OCI-LY7 (cell line): ENCODE measurements at regions not wholly inside any gene's neighbourhood (a gene's known extent, or its start where the extent isn't known, plus 50 kb on each side); places are given as distances from the start of the nearest gene placed in this dataset.

ENCODE experiments used
- EZH2phosphoT487 ChIP-seq: fragments of 200-600 bp; sonication (generic); IDR thresholded peaks from 2 replicates; pipeline ENCODE4 v1.6.1; 2018; ENCODE audit warnings: low read depth, borderline replicate concordance, mild to moderate bottlenecking, mixed run types, antibody characterized with exemption, low read length, moderate library complexity, mixed read lengths
- TF ChIP-seq, protein P1 (sequence below): fragments of 200-600 bp; sonication (generic); conservative IDR thresholded peaks from 2 replicates; pipeline ENCODE4 v1.5.1; 2014; ENCODE audit warnings: mild to moderate bottlenecking, antibody characterized with exemption, low read length, moderate library complexity, mixed read lengths

DNA sequence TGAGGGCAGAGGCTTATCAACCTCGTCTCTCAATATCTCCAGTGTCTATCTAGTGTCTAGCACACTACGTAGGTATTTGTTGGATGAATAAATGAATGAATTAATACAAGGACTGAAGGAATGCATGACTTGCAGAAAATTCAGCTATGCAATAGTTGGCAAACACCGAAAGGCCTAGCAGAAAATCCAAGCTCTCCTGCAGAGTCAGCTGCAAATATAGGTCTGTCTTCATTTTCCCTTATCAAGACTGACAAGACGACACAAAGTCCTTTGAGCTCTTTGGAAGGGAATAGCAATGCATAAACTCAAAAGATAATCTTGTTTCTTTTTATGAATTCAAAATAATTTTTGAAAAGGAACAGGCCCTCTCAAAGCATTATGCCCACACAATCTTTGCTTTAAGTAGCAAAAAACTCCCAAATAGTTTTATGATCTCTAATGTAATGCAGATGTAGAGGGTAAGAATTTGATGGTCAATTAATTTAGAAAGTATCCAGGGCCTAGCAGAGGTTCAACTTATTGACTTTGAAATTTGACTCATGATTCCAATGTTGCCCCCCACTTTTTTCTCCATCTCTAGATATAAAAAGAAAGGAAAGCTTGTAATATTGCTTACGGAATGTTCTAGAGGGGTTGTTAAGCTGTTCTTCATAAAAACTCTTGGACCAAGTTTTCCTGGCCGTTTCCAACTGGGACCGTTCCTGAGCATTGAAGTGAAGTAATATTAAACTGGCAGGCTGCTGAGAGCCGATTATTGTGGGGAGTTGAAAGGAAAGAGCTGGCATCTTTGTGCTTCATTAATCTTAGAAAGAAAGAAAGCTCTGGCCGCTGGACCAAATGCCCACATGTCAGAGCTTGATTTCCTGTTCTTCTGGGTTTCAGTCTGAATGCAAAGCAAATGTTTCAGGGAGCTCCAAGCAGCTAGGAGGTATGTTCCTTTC, 227.3 kb downstream of the HS3ST3A1 start:
- TF ChIP-seq, protein P1, sequence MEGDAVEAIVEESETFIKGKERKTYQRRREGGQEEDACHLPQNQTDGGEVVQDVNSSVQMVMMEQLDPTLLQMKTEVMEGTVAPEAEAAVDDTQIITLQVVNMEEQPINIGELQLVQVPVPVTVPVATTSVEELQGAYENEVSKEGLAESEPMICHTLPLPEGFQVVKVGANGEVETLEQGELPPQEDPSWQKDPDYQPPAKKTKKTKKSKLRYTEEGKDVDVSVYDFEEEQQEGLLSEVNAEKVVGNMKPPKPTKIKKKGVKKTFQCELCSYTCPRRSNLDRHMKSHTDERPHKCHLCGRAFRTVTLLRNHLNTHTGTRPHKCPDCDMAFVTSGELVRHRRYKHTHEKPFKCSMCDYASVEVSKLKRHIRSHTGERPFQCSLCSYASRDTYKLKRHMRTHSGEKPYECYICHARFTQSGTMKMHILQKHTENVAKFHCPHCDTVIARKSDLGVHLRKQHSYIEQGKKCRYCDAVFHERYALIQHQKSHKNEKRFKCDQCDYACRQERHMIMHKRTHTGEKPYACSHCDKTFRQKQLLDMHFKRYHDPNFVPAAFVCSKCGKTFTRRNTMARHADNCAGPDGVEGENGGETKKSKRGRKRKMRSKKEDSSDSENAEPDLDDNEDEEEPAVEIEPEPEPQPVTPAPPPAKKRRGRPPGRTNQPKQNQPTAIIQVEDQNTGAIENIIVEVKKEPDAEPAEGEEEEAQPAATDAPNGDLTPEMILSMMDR = no peak
- no peak for TF ChIP-seq EZH2phosphoT487
